ENCODE measurements at regions not wholly inside any gene's neighbourhood (a gene's known extent, or its start where the extent isn't known, plus 50 kb on each side); places are given as distances from the start of the nearest gene placed in this dataset.

DNA sequence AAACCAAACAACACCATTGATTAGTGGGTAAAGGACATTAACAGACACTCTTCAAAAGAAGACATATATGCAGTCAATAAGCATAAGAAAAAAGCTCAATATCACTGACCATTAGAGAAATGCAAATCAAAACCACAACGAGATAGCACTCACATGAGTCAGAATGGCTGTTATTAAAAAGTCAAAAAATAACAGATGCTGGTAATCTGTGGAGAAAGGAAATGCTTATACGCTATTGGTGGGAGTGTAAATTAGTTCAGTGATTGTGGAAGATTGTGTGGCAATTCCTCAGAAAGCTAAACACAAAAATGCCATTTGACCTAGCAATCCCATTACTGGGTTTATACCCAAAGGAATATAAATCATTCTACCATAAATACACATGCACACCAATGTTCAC lies 182.6 kb downstream of the TRPC6 start:
- DNase-seq = no peak

DNA sequence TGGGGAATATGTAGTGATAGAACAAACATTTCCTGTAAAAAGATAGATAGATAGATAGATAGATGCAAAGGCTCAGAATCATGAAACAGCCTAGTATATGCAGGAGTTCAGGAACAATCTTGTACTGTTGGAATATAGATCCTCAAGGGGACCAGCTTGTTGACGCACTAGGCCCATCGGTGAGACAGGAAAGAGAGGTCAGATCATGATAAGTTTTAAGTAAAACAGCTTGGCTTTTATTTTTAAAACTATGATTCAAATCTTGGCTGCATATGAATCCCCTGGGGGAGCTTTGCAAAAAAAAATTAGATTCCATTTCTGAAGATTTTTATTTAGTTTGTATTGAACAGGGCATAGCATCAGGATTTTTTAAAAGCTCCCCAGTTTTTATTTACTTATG lies 185.8 kb downstream of the TRPC6 start:
- DNase-seq = no peak

DNA sequence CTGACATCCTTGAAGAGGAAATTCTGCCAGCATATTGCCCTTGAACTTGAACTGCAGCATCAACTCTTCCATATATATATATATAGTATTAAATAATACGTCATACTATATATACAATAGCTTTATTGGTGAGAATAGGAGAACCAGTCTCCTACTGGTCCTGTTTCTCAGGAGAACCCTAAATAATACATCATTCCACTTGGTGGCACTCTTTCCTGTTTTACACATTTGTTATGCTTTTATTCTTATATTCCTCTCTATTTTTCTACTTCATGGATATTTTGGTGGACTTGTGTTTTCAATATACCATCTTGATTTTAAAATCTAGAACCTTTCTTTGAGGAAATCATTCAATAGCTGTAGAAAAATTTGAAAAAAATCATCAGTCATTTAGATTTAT lies 193.3 kb downstream of the TRPC6 start:
- peak in 1 of 2 donors; percentile 10 for DNase-seq

DNA sequence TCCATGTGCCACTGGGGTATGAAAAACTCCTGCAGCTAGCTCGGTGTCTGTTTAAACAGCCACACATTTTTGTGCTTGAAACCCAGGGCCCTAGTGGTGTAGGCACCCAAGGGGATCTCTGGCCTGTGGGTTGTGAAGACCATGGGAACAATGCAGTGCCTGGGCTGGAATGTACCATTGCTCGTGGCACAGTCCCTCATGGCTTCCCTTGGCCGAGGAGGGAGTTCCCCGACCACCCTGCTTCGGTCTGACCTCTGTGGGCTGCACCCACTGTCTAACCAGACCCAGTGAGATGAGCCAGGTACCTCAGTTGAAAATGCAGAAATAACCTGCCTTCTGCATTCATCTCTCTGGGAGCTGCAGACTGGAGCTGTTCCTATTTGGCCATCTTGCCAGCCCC lies 214.0 kb downstream of the TRPC6 start:
- no peak for DNase-seq

DNA sequence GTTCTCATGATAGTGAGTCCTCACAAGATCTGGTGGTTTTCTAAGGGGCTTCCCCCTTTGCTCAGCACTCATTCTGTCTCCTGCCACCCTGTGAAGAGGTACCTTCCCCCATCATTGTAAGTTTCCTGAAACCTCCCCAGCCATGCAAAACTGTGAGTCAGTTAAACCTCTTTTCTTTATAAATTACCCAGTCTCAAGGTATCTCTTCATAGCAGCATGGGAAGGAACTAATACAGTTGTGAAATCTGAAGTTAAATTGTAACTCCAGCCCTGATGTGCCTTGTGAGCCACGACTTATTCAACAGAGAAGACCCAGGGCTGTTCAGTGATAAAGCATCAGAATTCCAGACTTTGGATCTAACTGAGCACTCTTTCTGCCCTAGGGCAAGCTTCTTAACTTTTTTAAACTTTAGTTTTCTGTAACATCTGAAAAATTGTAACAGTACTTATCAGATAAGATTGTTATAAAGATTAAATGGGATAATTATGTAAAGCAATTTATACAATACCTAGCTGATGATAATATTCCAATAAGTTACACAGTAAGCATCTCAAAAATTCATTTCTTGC lies 220.0 kb downstream of the TRPC6 start:
- no peak for DNase-seq

DNA sequence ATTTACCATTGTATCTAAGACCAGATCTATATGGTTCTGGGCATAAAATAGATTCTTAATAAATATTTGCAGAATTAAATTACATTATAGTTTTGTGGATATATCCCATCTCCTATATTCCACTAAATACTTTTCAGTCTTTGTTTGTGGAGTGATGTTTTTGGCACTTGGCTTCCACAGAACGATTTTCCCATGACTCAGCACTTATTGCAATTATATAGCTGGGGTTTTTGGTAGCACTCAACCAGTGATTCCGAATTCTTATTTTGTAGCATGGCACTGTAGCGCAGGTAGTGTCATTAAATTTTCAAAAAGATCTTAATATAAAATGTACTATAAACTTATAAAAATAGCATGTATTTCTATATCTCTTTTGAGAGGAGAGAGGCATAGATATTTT lies 221.2 kb downstream of the TRPC6 start:
- DNase-seq = no peak

DNA sequence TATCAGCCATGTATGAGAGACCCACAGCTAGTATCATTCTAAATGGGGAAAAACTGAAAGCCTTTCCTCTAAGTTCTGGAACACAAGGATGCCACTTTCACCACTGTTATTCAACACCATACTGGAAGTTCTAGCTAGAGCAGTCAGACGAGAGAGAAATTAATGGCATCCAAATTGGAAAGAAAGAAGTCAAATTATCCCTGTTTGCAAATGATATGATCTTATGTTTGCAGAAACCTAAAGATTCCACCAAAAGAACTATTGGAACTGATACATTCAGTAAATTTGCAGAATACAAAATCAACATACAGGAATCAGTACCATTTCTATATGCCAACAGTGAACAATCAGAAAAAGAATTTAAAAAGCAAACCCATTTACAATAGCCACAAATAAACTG lies 226.0 kb downstream of the TRPC6 start:
- DNase-seq = no peak

DNA sequence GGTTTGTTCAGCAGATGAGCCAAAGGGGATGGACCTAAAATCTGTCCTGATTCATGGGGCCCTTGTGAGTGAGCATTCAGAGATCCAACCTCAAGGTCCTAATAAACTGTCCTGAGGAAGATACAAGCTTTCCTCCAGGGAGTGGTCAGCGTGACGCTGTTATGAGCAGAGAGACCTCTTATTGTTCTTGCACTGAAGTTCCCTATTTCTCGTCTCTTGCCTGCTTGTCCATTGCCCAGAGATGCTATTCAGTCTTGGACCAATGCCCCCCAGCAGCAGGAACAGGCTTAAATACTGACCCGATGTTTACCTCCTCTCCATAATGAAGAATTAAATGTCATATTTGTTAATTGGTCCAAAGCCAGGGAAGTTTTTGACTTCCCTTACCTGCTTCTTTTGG lies 225.2 kb upstream of the PGR start:
- DNase-seq = no peak

DNA sequence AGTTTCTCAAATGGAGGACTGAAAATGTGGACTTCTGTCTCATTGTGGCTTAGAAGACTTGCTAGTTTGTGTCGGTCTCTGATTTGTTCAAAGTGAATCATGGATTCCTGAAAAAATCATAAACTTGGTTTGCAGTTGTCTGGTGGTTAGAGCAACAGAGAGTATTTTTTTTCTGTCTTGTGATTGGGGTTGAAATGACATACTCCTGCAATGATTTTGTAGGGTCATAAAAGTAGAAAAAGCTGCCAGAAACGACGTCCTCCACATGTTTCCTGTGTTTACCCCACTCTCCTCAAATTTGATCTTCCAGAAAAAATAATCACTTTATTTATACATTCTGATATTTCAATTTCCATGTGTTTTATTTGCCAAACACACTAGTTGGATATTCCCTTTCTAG lies 219.2 kb upstream of the PGR start:
- DNase-seq = no peak

DNA sequence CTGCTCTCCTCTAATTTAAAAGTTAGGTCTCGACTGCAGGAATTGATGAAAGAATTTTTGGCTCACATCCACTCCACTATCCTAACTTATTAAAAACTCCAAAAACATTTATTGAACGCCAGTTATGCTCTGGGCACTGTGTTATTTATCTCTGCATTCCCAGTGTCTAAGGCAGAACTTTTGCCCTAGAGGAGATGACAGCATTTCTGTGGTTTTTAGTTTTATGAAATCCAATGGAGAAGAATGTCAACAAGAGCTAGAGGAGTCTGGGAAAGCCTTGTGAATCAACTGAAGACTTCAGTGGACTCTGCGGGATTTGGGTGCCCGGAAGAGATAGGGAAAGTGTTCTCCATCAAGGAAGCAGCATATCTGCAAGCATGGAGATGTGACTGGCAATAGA lies 217.0 kb upstream of the PGR start:
- no peak for DNase-seq

DNA sequence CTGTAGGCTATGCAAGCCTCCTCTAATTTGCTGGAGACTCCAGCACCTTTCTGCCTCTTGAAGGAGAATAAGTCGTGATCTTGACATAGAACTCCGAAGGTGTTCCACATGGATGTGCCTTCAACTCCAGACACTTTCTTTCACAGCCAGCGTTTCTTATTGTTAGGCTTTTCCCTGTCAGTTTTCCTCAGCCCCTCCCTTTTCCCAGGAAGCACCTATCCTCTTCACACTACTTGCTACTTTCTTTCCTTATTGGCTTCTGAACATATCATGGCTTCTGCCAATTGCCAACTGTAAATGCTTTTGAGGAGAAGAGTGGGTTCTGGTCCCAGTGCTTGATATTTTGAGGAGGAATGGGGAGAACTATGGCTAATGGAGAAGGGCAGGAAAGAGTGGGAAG lies 216.3 kb upstream of the PGR start:
- DNase-seq = no peak

DNA sequence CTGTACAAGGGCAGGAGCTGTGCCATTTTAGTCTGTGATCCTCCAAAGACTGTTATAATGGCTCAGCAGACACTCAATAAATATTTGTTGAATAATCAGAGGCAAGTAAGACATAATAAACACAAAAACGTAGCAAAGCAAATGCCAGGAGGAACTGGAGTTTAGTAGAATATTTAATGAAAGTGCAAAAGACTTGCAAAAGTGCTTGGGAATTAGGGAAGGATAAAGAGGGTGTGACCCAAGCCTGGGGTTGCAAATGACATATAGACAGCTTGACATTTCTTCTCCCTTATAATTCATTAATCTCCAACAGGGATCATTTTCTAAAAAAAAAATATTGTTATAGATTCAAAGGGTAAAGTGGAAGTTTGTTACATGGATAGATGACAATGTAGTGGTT lies 212.7 kb upstream of the PGR start:
- no peak for DNase-seq

DNA sequence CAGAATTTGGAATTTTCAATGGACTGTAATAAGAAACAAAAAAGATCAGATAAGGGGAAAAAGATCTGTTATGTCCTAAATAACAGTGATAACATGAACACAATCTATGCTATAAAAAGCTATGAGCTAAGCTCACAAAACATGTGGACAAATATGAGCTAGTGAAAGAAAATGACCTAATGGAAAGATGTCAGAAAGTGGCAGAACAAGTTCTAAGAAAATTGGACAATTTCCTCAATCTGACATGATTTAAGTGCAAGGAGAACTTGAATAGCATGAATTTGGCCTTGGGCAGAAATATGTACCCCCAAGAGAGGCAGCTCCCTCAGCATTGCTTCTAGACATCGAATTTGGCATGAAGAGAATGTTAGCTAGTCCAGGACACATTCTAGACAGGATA lies 212.0 kb upstream of the PGR start:
- peak in 1 of 2 donors; percentile 4 for DNase-seq

DNA sequence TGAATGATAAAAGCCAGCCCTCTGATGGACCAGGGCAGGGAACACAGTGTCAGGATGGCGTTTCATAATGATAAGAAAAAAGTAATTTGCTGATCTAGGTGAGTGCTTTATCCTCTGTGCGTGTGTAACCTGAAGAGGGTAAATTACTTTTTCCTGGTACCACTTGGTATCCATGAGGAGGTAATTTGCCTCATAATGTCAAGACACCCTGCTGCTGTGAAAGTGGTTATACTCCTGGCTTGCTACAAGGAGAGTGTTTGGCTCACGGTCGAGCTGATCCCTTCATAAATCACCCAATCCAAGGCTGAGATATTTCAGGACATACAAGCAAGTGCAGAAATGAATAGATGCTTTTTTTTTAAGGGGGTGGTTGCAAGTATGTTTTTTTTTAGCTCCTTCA lies 207.2 kb upstream of the PGR start:
- no peak for DNase-seq

DNA sequence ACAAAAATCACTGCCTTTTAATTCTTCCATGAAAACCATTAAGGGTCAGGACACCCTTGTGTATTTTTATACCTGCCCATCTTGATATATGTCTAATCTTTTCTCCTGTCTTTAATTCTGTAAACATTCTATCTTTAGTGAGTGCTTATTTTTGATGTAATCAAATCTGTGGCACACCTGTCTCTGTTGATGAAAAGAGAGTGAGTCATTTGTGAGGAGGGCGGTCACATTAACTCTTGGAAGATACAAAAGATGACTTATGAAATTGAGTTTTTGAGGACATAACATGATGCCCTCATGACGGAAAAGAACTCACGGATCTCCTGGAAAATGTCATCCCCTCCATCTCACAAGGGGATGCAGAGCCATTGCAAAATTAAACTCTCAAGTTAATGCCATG lies 206.5 kb upstream of the PGR start:
- DNase-seq = no peak

DNA sequence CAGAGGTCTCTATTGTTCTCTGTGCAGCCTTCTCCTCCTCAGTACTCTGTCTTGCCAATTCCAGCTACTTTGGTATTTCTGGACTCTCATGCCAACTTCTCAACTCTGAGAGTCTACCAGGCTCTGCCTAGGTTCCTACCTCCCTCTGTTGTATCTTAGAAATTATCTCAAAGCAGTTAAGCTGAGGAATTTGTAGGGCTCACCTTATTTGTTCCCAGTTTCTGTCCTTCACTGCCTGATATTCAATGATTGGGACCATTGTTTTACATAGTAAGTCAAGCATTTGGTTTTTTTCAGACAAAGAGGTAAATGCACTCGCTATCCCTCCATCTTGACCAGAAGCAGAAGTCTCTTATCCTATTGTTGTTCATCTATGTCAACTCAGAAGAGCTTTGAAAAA lies 205.0 kb upstream of the PGR start:
- no peak for DNase-seq

DNA sequence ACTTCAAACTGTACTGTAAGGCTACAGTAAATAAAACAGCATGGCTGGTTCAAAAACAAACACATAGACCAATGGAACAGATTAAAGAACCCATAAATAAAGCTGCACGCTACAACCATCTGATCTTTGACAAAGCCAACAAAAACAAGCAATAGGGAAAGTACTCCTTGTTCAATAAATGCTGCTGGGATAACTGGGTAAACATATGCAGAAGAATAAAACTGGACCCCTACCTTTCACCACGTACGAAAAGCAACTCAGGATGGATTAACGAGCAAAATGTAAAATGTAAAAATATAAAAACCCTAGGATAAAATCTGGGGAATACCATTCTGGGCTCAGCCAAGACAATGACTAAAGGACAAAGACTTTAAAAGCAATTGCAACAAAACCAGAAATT lies 201.8 kb upstream of the PGR start:
- DNase-seq = no peak

DNA sequence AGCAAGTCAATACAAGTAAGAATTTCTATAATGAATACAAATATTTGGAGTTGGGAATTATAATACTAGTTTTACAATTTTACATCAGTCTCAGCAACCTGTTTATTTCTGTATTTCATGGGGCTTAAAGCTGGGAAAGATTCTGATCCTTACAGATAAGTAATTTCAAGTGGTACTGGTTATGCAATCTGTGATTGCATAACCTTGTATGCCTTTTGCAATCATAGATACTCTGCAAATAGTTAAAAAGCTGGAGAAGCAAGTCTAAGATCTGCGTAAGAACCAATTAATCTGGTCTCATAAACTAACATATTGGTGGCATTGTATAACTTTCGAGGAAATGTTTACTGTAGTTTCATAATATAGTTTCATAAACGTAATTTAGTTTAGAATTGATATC lies 198.3 kb upstream of the PGR start:
- DNase-seq = peak; percentile 42 to 52

DNA sequence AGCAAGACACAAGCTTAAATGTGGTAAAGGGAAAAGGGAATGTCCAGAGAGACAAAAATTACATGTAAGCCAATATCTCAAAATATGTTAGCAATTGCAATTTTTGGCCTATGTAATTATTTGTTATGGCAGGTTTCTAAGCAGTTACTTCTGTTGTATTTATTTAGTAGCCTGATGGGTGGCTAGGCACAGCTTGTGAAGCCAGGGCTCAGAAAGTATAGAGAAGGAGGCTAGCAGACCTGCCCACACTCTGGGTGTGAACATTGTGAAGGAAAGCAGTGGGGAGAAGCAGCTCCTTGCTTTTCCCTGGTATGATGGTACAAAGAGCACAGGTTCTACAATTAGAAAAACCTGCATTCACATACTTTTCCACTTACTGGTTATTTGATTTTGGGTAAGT lies 196.5 kb upstream of the PGR start:
- no peak for DNase-seq

DNA sequence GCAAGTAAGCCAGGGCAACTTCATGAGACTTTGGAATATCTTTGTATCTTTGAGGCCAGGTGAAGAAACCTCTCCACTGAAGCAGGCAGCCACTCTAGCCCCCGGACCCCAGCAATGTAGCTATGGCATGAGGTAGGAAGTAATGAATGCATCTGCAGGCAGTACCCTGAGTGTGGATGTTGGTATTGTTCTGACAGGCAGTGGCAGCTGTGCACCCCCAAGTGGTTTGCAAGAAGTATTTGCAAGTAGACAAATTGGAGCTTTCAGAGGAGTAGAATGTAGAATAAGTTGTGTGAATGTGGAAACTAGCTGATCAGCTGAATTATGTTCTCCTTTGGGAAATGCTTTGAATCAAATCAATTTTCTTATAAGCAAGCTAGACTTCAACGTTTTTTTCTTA lies 194.4 kb upstream of the PGR start:
- DNase-seq = no peak

DNA sequence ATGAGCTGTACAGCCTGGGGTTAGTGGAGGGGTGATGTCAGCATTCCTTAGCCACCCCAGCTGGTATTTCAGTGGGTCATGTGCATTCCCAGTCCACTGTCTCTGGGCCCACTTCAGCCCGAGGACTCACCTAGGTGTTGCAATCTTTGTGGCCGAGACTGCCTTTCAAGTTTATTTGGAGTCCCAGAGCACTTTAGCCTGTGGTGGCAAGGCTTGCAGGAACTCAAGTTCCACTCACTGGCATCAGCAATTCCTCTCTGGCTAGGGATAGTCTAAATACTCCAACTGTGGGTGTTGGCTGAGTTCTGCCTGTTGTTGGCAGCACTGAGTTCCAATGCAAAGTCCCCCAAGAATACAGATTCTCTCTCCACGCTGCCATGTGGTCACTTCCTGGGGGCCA lies 191.6 kb upstream of the PGR start:
- DNase-seq = no peak

DNA sequence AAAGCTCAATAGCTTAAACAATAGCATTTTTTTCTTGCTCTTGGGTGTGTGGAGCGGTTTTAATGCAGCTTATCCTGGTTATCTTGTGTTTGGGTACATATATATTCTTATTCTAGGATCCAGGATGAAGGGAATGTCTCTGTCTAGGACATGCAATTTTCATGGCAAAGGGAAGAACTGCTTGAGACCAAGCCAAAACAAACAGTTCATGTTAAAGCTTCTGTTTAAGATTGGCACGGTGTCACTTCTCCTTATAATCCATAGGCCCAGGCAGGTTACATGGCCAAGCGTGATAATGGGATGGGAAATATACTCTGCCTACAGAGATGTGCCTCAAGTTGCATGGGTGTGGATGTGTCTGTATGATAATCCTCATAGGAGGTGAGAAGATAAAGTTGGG lies 177.1 kb upstream of the PGR start:
- DNase-seq = no peak

DNA sequence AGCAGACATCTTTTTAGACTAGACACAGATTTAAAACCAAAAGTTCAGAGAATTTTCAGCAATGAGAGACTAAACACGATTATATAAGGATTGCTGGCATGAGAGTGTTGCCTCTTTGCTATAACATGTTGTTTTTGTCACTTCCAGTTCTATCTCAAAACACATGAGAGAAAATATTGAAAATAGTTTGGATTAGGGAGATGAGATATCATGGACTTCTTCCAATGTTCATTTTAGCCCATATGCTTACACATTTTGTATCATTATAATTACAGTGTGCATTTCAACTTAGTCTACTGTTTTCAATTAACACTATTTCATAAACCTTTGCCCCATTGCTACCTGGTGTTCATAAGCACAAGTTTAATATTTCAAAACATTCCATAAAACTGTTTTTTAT lies 175.9 kb upstream of the PGR start:
- no peak for DNase-seq

DNA sequence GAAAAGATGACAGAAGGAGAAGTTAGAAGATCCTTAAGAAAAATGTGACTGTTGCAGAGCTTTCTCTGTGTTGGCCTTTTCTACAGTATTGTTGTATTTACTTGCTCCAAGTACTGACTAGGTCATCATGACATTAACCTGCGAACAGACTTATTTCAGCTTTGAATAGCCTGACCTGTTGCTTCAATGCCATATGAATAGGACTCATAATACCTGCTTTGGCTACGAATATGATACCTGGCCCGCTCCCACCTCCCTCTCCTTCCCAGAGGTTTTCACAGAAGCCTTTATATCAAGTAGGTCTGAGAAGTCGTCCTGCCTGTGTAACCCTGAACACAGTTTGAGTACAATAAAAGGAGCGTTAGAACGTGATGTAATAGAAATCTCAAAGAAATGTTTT lies 169.6 kb upstream of the PGR start:
- no peak for DNase-seq

DNA sequence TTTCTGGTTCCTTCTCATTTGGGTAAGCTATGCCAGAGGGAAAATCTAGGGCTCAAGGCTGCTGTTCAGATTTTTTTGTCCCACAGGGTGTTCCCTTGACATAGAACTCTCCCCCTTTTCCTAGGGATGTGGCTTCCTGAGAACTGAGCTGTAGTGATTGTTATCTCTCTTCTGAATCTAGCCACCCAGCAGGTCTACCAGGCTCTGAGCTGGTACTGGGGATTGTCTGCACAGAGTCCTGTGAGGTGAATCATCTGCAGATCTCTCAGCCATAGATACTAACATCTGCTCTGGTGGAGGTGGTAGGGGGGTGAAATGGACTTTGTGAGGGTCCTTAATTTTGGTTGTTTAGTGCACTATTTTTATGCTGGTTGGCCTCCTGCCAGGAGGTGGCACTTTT lies 167.3 kb upstream of the PGR start:
- no peak for DNase-seq

Data from right lung (tissue), 2 donors.